GM12865 (cell line): ENCODE measurements at regions not wholly inside any gene's neighbourhood (a gene's known extent, or its start where the extent isn't known, plus 50 kb on each side); places are given as distances from the start of the nearest gene placed in this dataset.

Source experiments
- DNase-seq: peaks from one replicate; pipeline ENCODE4 v3.0.0; 2010; ENCODE audit warnings: low read depth
- H3K4me3 ChIP-seq: 2 replicates; pipeline ENCODE4 v1.5.1; 2011; ENCODE audit warnings: mild to moderate bottlenecking, low read depth, low read length, control low read depth
- TF ChIP-seq, protein P1 (sequence below): IDR thresholded peaks from 2 replicates; pipeline ENCODE4 v1.5.1; 2011; ENCODE audit warnings: low read length, control low read depth, low read depth, inconsistent platforms; ENCODE audit not compliant: insufficient read depth; ENCODE audit errors: missing control alignments

- TF ChIP-seq, protein P1, sequence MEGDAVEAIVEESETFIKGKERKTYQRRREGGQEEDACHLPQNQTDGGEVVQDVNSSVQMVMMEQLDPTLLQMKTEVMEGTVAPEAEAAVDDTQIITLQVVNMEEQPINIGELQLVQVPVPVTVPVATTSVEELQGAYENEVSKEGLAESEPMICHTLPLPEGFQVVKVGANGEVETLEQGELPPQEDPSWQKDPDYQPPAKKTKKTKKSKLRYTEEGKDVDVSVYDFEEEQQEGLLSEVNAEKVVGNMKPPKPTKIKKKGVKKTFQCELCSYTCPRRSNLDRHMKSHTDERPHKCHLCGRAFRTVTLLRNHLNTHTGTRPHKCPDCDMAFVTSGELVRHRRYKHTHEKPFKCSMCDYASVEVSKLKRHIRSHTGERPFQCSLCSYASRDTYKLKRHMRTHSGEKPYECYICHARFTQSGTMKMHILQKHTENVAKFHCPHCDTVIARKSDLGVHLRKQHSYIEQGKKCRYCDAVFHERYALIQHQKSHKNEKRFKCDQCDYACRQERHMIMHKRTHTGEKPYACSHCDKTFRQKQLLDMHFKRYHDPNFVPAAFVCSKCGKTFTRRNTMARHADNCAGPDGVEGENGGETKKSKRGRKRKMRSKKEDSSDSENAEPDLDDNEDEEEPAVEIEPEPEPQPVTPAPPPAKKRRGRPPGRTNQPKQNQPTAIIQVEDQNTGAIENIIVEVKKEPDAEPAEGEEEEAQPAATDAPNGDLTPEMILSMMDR = no peak
- no peak overlapping the region for H3K4me3 ChIP-seq
- DNase-seq = no peak
Measured at GRCh38 chr7:119748991-119749390, 524.0 kb upstream of the KCND2 start.

DNA sequence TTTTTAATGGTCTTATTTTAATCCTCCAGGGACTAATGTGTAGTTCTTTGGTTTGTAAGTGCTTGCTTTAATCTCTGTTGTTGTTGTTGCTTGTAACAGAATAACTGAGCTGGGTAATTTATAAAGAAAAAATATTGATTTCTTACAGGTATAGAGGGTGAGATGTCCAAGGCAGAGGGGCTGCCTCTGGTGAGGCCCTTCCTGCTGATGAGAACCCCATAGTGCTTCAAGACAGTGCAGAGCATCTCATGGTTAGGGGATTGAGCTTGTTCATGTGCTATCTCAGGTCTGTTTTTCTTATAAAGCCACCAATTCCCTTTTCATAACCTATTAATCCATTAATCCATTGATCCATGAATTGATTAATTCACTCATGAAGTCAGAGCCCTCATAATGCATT, 516.3 kb upstream of the KCND2 start:
- no peak for DNase-seq
- no peak overlapping the region for H3K4me3 ChIP-seq
- TF ChIP-seq, protein P1 = no peak

- H3K4me3 ChIP-seq = no peak overlapping the region
- TF ChIP-seq, protein P1 = no peak
- no peak for DNase-seq
Measured at GRCh38 chr7:119758254-119758653, 514.7 kb upstream of the KCND2 start.

DNA sequence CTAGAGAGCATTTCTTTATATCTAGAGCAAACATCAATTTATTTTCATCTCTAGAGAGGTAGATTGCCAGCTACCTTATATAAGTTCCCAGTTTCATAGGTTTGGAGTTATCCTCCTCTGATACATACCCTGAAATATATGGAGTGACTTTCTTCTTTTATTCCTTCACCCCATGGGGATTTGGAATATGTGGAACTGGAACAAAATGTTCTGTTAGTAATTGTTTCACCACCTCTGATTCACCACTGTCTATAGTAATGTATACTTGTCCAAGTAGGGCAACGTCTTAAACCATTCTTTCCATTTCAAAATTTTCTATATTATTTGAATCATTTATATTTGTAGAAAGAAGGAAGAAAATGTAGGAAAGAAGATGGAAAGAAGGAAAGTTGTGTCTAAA, 511.2 kb upstream of the KCND2 start:
- DNase-seq = no peak
- TF ChIP-seq, protein P1 = no peak
- no peak overlapping the region for H3K4me3 ChIP-seq

- no peak for DNase-seq
- TF ChIP-seq, protein P1 = no peak
- no peak overlapping the region for H3K4me3 ChIP-seq
Measured at GRCh38 chr7:119782286-119782685, 490.7 kb upstream of the KCND2 start.

DNA sequence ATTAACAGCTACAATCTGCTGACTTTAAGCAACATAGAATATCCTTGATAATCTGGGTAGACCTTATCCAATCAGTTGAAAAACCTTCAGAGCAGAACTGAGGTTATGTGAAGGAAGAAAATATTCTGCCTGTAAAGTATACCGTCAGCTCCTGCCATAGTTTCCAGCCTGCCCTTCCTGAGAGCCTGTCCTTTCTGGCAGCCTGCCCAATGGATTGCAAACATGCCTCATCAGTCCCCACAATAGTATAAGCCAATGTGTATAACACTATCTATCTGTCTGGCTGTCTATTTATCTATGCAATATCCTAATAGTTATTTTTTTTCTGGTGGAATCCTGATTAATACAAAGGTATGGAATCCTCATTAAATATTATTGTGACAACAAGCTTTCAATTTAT, 489.2 kb upstream of the KCND2 start:
- no peak overlapping the region for H3K4me3 ChIP-seq

GRCh38 chr7:119802147-119802546, 470.8 kb upstream of the KCND2 start:
- TF ChIP-seq, protein P1 = no peak
- DNase-seq = no peak
- H3K4me3 ChIP-seq = no peak overlapping the region

More for the DNA sequence above, 489.2 kb upstream of the KCND2 start:
- no peak for DNase-seq
- TF ChIP-seq, protein P1 = no peak
